GM23248 (cell line): ENCODE measurements at regions not wholly inside any gene's neighbourhood (a gene's known extent, or its start where the extent isn't known, plus 50 kb on each side); places are given as distances from the start of the nearest gene placed in this dataset.

Source experiments
- DNase-seq: peaks from one replicate; pipeline ENCODE4 v3.0.0-alpha.2; 2015
- H2AFZ ChIP-seq: fragments of 200-600 bp; sonication (generic); 2 replicates; pipeline ENCODE4 v1.6.1; 2016; ENCODE audit warnings: antibody characterized with exemption
- H3F3A ChIP-seq: fragments of 200-600 bp; sonication (generic); 2 replicates; pipeline ENCODE4 v1.6.1; 2016; ENCODE audit warnings: mild to moderate bottlenecking, antibody characterized with exemption, mixed run types; ENCODE audit not compliant: insufficient read depth
- H3K27ac ChIP-seq: fragments of 200-600 bp; sonication (generic); 2 replicates; pipeline ENCODE4 v1.5.1; 2016; ENCODE audit warnings: mild to moderate bottlenecking
- H3K27me3 ChIP-seq: fragments of 200-600 bp; sonication (generic); replicated peaks from 2 replicates; pipeline ENCODE4 v1.6.1; 2016; ENCODE audit warnings: mild to moderate bottlenecking; ENCODE audit not compliant: insufficient read depth
- H3K36me3 ChIP-seq: fragments of 200-600 bp; sonication (generic); 2 replicates; pipeline ENCODE4 v1.6.1; 2016; ENCODE audit warnings: low read depth, mild to moderate bottlenecking
- H3K4me1 ChIP-seq: fragments of 200-600 bp; sonication (generic); 2 replicates; pipeline ENCODE4 v1.6.1; 2016; ENCODE audit warnings: mild to moderate bottlenecking; ENCODE audit not compliant: insufficient read depth
- H3K4me2 ChIP-seq: fragments of 200-600 bp; sonication (generic); one replicate; pipeline ENCODE4 v1.6.1; 2016; ENCODE audit warnings: mild to moderate bottlenecking; ENCODE audit not compliant: unreplicated experiment
- H3K4me3 ChIP-seq: fragments of 200-600 bp; sonication (generic); 2 replicates; pipeline ENCODE4 v1.5.1; 2016; ENCODE audit warnings: mild to moderate bottlenecking
- H3K79me2 ChIP-seq: fragments of 200-600 bp; sonication (generic); 2 replicates; pipeline ENCODE4 v1.6.1; 2016; ENCODE audit warnings: mild to moderate bottlenecking; ENCODE audit not compliant: insufficient read depth
- H3K9ac ChIP-seq: fragments of 200-600 bp; sonication (generic); 2 replicates; pipeline ENCODE4 v1.6.1; 2016; ENCODE audit warnings: mild to moderate bottlenecking
- H3K9me2 ChIP-seq: fragments of 200-600 bp; sonication (generic); 2 replicates; pipeline ENCODE4 v1.6.1; 2016; ENCODE audit warnings: mixed run types, mild to moderate bottlenecking, moderate library complexity; ENCODE audit not compliant: insufficient read depth
- H3K9me3 ChIP-seq: fragments of 200-600 bp; sonication (generic); one replicate; pipeline ENCODE4 v1.6.1; 2017; ENCODE audit warnings: low read depth
- H4K20me1 ChIP-seq: fragments of 200-600 bp; sonication (generic); 2 replicates; pipeline ENCODE4 v1.6.0; 2016; ENCODE audit not compliant: insufficient read depth
- EZH2 ChIP-seq: fragments of 200-600 bp; sonication (generic); IDR thresholded peaks from 2 replicates; pipeline ENCODE4 v1.6.1; 2018; ENCODE audit warnings: antibody characterized with exemption, mild to moderate bottlenecking; ENCODE audit not compliant: insufficient read depth, poor library complexity, severe bottlenecking
- EZH2phosphoT487 ChIP-seq: fragments of 200-600 bp; sonication (generic); IDR thresholded peaks from 2 replicates; pipeline ENCODE4 v1.6.1; 2018; ENCODE audit warnings: antibody characterized with exemption, moderate library complexity, mild to moderate bottlenecking, low read depth; ENCODE audit not compliant: insufficient read depth
- WGBS, 2 experiments: methylation state at CpG; one replicate each; pipeline ENCODE4 v1.1.6; 2015 to 2017; ENCODE audit warnings: low lambda C conversion rate in 2 of 2, low coverage in 1 of 2; ENCODE audit errors: missing lambda C conversion rate in 2 of 2; 5-methylcytosine and 5-hydroxymethylcytosine counted together
- in situ Hi-C: fragments of 300-500 bp; cut with MboI; formaldehyde crosslinking; loops from 2 replicates; pipeline ENCODE4 v1.15.0; 2020

GRCh38 chr3:194220901-194221326, 85.0 kb downstream of the HES1 start:
- peak overlapping the region; percentile 2 for H3K4me2 ChIP-seq
- H4K20me1 ChIP-seq, result no peaks in the 10 kb centered on the region
- no peak overlapping the region for H3K27ac ChIP-seq
- H3K79me2 ChIP-seq, result no peaks in the 10 kb centered on the region
- H3K4me1 ChIP-seq, result no peaks in the 10 kb centered on the region; the same call in 1 of the 2 replicates
- no peak overlapping the region for H3K9ac ChIP-seq
- H2AFZ ChIP-seq, result no peak overlapping the region
- H3K27me3 ChIP-seq, result peaks cover 14% of the 10 kb centered on the region; the same call in 1 of the 2 replicates
- H3K9me3 ChIP-seq, result no peaks in the 10 kb centered on the region
- H3F3A ChIP-seq, result 0 out of 2 replicates have a peak, but pooled peaks cover 6% of the 10 kb centered on the region
- TF ChIP-seq EZH2phosphoT487, result no peak
- in situ Hi-C loops, result no loop called here
- H3K4me3 ChIP-seq, result no peak overlapping the region
- 69 to 70% methylated on average over 8 of the region's 8 CpGs for WGBS, 2 experiments
- peak; percentile 58 for DNase-seq
- H3K9me2 ChIP-seq, result no peaks in the 10 kb centered on the region
- no peaks in the 10 kb centered on the region for H3K36me3 ChIP-seq

DNA sequence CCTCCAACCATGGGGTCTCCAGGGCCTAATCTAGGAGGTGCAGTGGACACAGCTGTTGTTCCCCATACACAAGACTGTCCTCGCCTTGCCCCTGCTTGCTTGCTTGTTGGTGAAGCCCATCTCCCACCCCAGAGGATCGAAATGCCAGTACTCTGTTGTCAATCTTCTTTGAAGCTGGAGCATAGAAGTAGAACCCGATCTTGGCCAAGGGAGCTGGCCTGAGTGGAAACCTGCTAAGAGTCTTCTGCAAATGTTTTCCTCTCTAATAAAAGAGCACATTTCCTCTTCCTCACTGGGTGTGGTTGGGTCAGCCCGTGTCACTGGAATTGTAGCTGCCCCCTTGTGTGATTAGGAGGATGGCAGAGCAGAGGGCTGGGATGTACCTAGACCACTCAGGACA, 85.4 kb downstream of the HES1 start:
- Histone ChIP-seq H3K4me2 (peak overlapping the region; percentile 2), H3K9me2 (no peaks in the 10 kb centered on the region), H3K9me3 (no peaks in the 10 kb centered on the region), H3F3A (0 out of 2 replicates have a peak, but pooled peaks cover 6% of the 10 kb centered on the region), H4K20me1 (no peaks in the 10 kb centered on the region), H3K27ac (no peak overlapping the region), H3K9ac (no peak overlapping the region), H3K79me2 (no peaks in the 10 kb centered on the region), H3K27me3 (peaks cover 15% of the 10 kb centered on the region; the same call in 1 of the 2 replicates), H3K4me1 (no peaks in the 10 kb centered on the region; the same call in 1 of the 2 replicates), H3K36me3 (no peaks in the 10 kb centered on the region), H2AFZ (no peak overlapping the region), H3K4me3 (no peak overlapping the region)
- 86 to 94% methylated on average over 4 of the region's 4 CpGs for WGBS, 2 experiments
- in situ Hi-C loops, result no loop called here
- TF ChIP-seq EZH2, result no peak
- TF ChIP-seq EZH2phosphoT487, result no peak
- DNase-seq, result no peak

- H3K27ac ChIP-seq, result no peak overlapping the region
- TF ChIP-seq EZH2 (no peak), EZH2phosphoT487 (no peak)
- no peaks in the 10 kb centered on the region for H3K9me2 ChIP-seq
- no peaks in the 10 kb centered on the region; the same call in 1 of the 2 replicates for H3K4me1 ChIP-seq
- no peak overlapping the region for H3K9ac ChIP-seq
- in situ Hi-C loops, result no loop called here
- no peak overlapping the region for H3K4me2 ChIP-seq
- no peaks in the 10 kb centered on the region for H3K36me3 ChIP-seq
- no peaks in the 10 kb centered on the region for H3K9me3 ChIP-seq
- no peak for DNase-seq
- no peak overlapping the region for H2AFZ ChIP-seq
- H3F3A ChIP-seq, result 0 out of 2 replicates have a peak, but pooled peaks cover 6% of the 10 kb centered on the region
- H3K4me3 ChIP-seq, result no peak overlapping the region
- no peaks in the 10 kb centered on the region for H4K20me1 ChIP-seq
- 94 to 99% methylated on average over 4 of the region's 4 CpGs for WGBS, 2 experiments
- H3K27me3 ChIP-seq, result peaks cover 30% of the 10 kb centered on the region
- H3K79me2 ChIP-seq, result no peaks in the 10 kb centered on the region
These were observed 88.0 kb downstream of the HES1 start for GRCh38 chr3:194223951-194224350.

DNA sequence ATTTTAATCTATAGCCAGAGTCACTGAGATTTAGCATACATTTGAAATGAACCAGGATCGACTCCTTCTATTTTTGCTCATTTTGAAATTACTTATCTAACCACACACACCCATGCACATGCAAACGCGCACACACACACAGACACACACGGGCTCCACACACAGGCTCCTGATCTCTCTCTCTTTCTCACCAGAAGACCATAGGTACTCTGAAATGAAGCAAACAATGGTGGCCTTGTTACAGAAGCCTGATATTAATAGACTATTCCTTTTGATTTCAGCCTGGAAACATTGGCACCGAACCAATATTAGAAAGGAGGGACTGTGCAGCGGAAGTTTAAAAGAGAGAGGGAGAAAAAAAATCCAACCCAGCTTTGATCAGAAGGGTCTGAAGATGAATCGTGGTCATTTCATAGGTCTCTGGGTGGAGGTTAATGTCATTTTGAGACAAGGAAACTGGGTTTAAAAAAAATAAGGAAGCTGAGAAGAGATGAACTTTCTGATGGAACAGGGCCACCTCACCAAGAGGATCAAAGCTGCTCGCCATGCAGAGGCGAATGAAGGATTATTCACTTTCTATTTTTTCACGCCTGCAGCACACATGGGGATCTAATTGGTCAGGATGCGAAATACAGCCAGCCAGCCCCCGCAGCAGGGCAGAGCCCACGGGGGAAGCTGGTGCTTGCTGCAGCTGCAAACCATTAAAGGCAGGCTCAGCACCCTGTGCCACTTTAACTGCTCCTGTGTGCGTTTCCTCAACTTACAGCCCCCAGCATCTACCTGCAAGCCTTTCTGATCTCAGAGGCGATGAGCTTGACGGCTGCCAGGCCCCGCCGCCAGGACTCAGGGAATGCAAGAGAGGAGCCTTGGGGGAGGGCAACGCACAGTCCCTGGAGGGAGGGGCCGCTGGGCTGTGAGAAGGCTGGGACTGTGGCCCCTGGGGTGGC, 88.8 kb downstream of the HES1 start:
- Histone ChIP-seq H3K4me1 (no peaks in the 10 kb centered on the region; the same call in 1 of the 2 replicates), H3K4me3 (no peak overlapping the region), H3K4me2 (no peak overlapping the region), H2AFZ (no peak overlapping the region), H3K79me2 (no peaks in the 10 kb centered on the region), H3K36me3 (no peaks in the 10 kb centered on the region), H3F3A (0 out of 2 replicates have a peak, but pooled peaks cover 6% of the 10 kb centered on the region), H3K9ac (no peak overlapping the region), H3K9me3 (no peaks in the 10 kb centered on the region), H3K9me2 (no peaks in the 10 kb centered on the region), H4K20me1 (no peaks in the 10 kb centered on the region), H3K27me3 (peaks cover 38% of the 10 kb centered on the region), H3K27ac (no peak overlapping the region)
- in situ Hi-C loops, result no loop called here
- DNase-seq, result no peak
- TF ChIP-seq EZH2 (no peak), EZH2phosphoT487 (no peak)
- 25 to 26% methylated on average over 20 of the region's 20 CpGs for WGBS, 2 experiments
